Nephron (organoid): ENCODE measurements at regions not wholly inside any gene's neighbourhood (a gene's known extent, or its start where the extent isn't known, plus 50 kb on each side); places are given as distances from the start of the nearest gene placed in this dataset.

ENCODE experiments used
- H3K27ac Mint-ChIP-seq, 3 experiments: 2 replicates each; pipeline ENCODE4 v1.8.0; 2020; ENCODE audit warnings: mixed read lengths in 3 of 3, mild to moderate bottlenecking in 2 of 3, moderate library complexity in 1 of 3
- H3K27me3 Mint-ChIP-seq: 2 replicates; pipeline ENCODE4 v1.8.0; 2021; ENCODE audit warnings: low read depth, mild to moderate bottlenecking, moderate library complexity, mixed read lengths
- H3K36me3 Mint-ChIP-seq: 2 replicates; pipeline ENCODE4 v1.8.0; 2020; ENCODE audit warnings: low read depth, mixed read lengths
- H3K4me1 Mint-ChIP-seq: 2 replicates; pipeline ENCODE4 v1.8.0; 2020; ENCODE audit warnings: mixed read lengths
- H3K4me3 Mint-ChIP-seq, 3 experiments: 2 replicates each; pipeline ENCODE4 v1.8.0; 2020; ENCODE audit warnings: mild to moderate bottlenecking in 3 of 3, mixed read lengths in 3 of 3, moderate library complexity in 2 of 3
- H3K9me3 Mint-ChIP-seq: 2 replicates; pipeline ENCODE4 v1.8.0; 2020; ENCODE audit warnings: mixed read lengths
- TF ChIP-seq, protein P1 (sequence below), 3 experiments: fragments of 200-600 bp; sonication (generic); IDR thresholded peaks; one replicate each; pipeline ENCODE4 v1.5.0; 2021; ENCODE audit warnings: antibody characterized with exemption in 3 of 3; ENCODE audit not compliant: unreplicated experiment in 3 of 3

DNA sequence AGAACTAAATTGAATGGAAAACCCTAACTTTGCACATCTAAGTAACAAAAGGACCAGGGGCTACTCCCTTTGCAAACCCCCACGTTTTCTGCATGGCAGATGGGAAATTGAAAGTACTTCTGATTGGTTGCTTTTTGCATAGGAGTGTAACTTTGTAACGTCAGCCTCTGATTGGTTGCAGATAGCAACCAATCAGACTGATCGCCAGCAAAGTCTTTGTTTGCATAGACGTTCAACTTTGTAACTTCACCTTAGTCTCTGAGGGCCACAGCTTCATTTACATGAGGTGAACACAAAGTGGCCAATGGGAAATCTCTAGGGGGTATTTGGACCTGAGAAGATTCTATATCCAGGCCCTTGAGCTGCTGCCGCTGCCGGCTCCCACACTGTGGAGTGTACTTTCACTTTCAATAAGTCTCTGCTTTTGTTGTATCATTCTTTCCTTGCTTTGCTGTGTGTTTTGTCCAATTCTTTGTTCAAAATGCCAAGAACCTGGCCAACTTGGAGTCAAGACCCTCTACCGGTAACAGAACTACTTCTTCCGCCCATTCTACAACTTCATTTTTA is 102.5 kb upstream of the PRICKLE1 start:
- H3K27me3 Mint-ChIP-seq: no peaks in the 10 kb centered on the region
- H3K9me3 Mint-ChIP-seq: peaks cover 14% of the 10 kb centered on the region
- TF ChIP-seq, protein P1, sequence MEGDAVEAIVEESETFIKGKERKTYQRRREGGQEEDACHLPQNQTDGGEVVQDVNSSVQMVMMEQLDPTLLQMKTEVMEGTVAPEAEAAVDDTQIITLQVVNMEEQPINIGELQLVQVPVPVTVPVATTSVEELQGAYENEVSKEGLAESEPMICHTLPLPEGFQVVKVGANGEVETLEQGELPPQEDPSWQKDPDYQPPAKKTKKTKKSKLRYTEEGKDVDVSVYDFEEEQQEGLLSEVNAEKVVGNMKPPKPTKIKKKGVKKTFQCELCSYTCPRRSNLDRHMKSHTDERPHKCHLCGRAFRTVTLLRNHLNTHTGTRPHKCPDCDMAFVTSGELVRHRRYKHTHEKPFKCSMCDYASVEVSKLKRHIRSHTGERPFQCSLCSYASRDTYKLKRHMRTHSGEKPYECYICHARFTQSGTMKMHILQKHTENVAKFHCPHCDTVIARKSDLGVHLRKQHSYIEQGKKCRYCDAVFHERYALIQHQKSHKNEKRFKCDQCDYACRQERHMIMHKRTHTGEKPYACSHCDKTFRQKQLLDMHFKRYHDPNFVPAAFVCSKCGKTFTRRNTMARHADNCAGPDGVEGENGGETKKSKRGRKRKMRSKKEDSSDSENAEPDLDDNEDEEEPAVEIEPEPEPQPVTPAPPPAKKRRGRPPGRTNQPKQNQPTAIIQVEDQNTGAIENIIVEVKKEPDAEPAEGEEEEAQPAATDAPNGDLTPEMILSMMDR (IDR thresholded peaks at IDR 0.05; ENCODE audit: unreplicated experiment in 3 of 3): no peak
- H3K36me3 Mint-ChIP-seq: peaks cover 4% of the 10 kb centered on the region
- peaks cover 28% of the 10 kb centered on the region for H3K4me1 Mint-ChIP-seq
- H3K27ac Mint-ChIP-seq: peak overlapping the region in 1 of 3 experiments; percentile 23
- no peak overlapping the region for H3K4me3 Mint-ChIP-seq

DNA sequence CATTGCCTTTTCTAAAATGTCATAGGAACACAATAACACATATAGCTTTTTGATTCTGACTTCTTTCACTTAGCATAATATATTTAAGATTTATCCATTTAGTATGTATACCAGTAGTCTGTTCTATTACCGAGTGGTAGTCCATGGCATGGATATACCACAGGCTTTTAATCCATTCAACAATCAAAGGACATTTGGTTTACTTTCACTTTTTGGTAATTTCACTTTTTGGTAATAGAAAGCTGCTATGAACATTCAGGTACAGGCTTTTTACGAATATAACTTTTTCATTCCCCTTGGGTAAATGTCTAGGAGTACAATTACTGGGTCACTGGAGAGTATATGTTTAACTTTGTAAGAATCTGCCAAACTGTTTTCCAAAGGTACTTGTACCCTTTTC is 100.7 kb upstream of the PRICKLE1 start:
- peaks cover 15% of the 10 kb centered on the region for H3K9me3 Mint-ChIP-seq
- peaks cover 4% of the 10 kb centered on the region for H3K36me3 Mint-ChIP-seq
- H3K4me3 Mint-ChIP-seq: no peak overlapping the region
- H3K4me1 Mint-ChIP-seq: peaks cover 19% of the 10 kb centered on the region
- TF ChIP-seq, protein P1 (IDR thresholded peaks at IDR 0.05; ENCODE audit: unreplicated experiment in 3 of 3): no peak
- no peaks in the 10 kb centered on the region for H3K27me3 Mint-ChIP-seq
- H3K27ac Mint-ChIP-seq: no peak overlapping the region

DNA sequence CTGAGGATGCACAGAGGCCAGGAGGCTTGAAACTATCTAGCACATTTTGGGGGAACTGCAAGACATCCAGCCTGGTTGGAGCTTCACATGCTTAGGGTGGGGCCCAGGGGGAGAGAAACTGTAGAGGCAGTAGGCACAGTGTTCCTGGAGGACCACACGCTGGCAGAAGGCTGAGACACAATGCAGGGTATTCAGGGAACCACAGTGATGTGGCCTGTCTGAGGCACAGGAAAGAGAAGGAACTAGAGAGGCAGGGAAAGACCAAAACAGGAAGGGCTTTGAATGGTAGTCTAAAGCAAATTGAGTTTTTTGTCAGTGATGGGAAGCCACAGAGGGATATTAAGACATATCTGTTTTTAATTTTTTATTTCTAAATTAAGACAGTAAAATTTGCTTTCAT is 100.2 kb upstream of the PRICKLE1 start:
- no peak overlapping the region for H3K4me3 Mint-ChIP-seq
- peaks cover 4% of the 10 kb centered on the region for H3K36me3 Mint-ChIP-seq
- peak overlapping the region in 1 of 3 experiments; percentile 27 for H3K27ac Mint-ChIP-seq
- peaks cover 17% of the 10 kb centered on the region for H3K9me3 Mint-ChIP-seq
- no peaks in the 10 kb centered on the region for H3K27me3 Mint-ChIP-seq
- peaks cover 21% of the 10 kb centered on the region for H3K4me1 Mint-ChIP-seq
- TF ChIP-seq, protein P1 (IDR thresholded peaks at IDR 0.05; ENCODE audit: unreplicated experiment in 3 of 3): no peak

DNA sequence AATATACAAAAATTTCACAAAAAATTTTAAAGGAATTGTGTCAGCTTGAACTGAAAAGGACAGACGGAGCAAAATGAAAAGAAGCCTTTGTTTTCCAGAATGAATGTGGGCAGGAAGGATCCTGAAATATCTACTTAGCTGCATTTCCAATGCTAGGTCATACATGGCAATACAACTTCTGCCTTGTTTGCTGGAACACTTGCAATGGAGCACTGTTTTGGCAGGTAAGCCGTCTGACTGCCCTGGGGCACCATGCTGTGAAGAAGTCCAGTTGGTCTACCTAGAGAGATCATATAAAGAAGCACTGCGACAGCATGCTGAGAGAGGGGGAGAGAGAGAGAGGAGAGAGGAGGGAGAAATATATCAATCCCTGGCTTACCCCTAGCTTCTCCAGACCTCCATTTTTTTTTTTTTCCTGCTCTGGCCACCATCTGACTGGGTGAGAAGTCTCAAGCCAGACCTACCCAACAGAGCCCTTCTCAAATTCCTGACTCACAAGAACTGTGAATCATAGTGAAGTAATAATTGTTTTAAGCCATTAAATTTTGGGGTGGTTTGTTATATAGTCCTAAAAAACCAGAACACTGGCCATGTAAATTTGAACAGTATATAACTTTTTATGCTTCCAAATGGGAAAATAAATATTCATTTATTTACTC is 97.1 kb upstream of the PRICKLE1 start:
- peaks cover 4% of the 10 kb centered on the region for H3K36me3 Mint-ChIP-seq
- H3K27me3 Mint-ChIP-seq: no peaks in the 10 kb centered on the region
- no peak overlapping the region for H3K4me3 Mint-ChIP-seq
- peaks cover 18% of the 10 kb centered on the region for H3K9me3 Mint-ChIP-seq
- H3K4me1 Mint-ChIP-seq: peaks cover 38% of the 10 kb centered on the region
- TF ChIP-seq, protein P1 (IDR thresholded peaks at IDR 0.05; ENCODE audit: unreplicated experiment in 3 of 3): no peak
- H3K27ac Mint-ChIP-seq: no peak overlapping the region

DNA sequence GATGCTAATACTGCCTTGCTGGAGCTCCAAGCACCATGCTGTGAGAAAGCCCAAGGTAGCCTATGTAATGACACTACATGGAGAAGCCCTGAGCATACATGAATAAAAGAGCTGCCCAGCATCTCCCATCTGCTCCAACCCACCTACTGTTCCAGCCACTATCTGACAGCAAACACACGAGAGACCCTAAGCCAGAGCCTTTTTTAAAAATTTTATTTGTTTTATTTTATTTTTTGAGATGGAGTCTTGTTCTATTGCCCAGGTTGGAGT is 95.2 kb upstream of the PRICKLE1 start:
- TF ChIP-seq, protein P1 (IDR thresholded peaks at IDR 0.05; ENCODE audit: unreplicated experiment in 3 of 3): no peak
- H3K4me1 Mint-ChIP-seq: peaks cover 49% of the 10 kb centered on the region
- H3K9me3 Mint-ChIP-seq: peaks cover 10% of the 10 kb centered on the region
- no peak overlapping the region for H3K4me3 Mint-ChIP-seq
- H3K27ac Mint-ChIP-seq: no peak overlapping the region
- peaks cover 3% of the 10 kb centered on the region for H3K36me3 Mint-ChIP-seq
- H3K27me3 Mint-ChIP-seq: no peaks in the 10 kb centered on the region
